ENCODE measurements at regions not wholly inside any gene's neighbourhood (a gene's known extent, or its start where the extent isn't known, plus 50 kb on each side); places are given as distances from the start of the nearest gene placed in this dataset.

DNA sequence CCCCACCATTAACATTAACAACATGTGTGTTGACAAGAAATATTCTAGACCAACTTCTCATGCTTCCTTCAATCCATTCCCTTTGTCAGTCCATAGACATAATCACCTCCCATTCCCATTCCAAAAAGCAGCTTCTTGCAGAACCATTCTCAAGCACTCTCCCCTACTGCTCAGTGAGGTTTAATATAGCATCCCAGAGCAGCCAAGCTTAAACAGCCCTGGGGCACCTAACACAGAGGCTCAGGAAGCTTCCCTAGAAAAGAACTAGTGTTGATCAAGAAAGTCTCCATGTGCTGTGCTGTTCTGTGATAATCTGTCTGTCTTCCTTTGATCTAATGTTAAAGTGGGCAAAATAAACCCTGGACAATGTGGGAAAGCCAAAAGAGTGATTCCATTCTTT lies 174.2 kb upstream of the NOCT start:
- Histone ChIP-seq H3K9me3 (ENCODE audit: low read depth) (no peaks in the 10 kb centered on the region), H3K9ac (no peak overlapping the region), H3K36me3 (ENCODE audit: low read depth) (no peaks in the 10 kb centered on the region), H3K4me3 (no peak overlapping the region), H2AFZ (no peak overlapping the region), H3K4me2 (ENCODE audit: unreplicated experiment) (no peak overlapping the region), H3K79me2 (ENCODE audit: insufficient read depth) (no peaks in the 10 kb centered on the region), H3K27me3 (replicated peaks; ENCODE audit: insufficient read depth) (peaks cover 46% of the 10 kb centered on the region), H3K9me2 (ENCODE audit: insufficient read depth) (no peaks in the 10 kb centered on the region), H3F3A (ENCODE audit: insufficient read depth) (no peaks in the 10 kb centered on the region), H4K20me1 (ENCODE audit: insufficient read depth) (no peaks in the 10 kb centered on the region), H3K4me1 (ENCODE audit: insufficient read depth) (no peaks in the 10 kb centered on the region), H3K27ac (no peak overlapping the region)
- no peak for DNase-seq
- in situ Hi-C loops (cut with MboI), result no loop called here
- TF ChIP-seq EZH2phosphoT487 (IDR thresholded peaks at IDR 0.05; ENCODE audit: insufficient read depth, low read depth), result no peak

DNA sequence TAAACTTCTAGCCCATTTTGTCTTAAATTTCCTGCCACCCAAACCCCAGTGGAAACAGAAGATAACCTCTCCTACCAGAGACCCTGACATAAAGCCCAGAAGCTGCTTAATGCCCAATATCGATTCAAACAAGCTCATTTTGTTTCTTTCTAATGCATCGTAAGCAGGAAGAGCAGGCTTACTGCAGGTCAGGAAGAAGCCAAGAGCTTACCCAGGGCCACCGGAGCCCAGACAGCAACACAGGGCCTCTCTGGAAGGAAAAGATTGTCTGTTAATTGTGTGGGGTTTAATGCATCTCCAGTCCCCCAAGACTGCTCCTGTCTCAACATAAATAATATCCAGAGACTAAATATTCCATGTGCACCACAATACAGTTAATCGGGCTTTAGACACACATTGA lies 177.3 kb upstream of the NOCT start:
- H3K9me3 ChIP-seq (ENCODE audit: low read depth), result no peaks in the 10 kb centered on the region
- WGBS, 2 experiments (ENCODE audit: low coverage in 1 of 2, low lambda C conversion rate in 2 of 2, missing lambda C conversion rate in 2 of 2), result 62 to 64% methylated on average over 4 of the region's 4 CpGs
- H3F3A ChIP-seq (ENCODE audit: insufficient read depth), result no peaks in the 10 kb centered on the region
- peaks cover 37% of the 10 kb centered on the region for H3K27me3 ChIP-seq (replicated peaks; ENCODE audit: insufficient read depth)
- no peaks in the 10 kb centered on the region for H3K9me2 ChIP-seq (ENCODE audit: insufficient read depth)
- no peaks in the 10 kb centered on the region for H4K20me1 ChIP-seq (ENCODE audit: insufficient read depth)
- H3K79me2 ChIP-seq (ENCODE audit: insufficient read depth), result no peaks in the 10 kb centered on the region
- no peak overlapping the region for H3K4me2 ChIP-seq (ENCODE audit: unreplicated experiment)
- no peak overlapping the region for H3K4me3 ChIP-seq
- no peak for DNase-seq
- H2AFZ ChIP-seq, result no peak overlapping the region
- no peak overlapping the region for H3K9ac ChIP-seq
- H3K4me1 ChIP-seq (ENCODE audit: insufficient read depth), result no peaks in the 10 kb centered on the region
- in situ Hi-C loops (cut with MboI), result no loop called here
- H3K36me3 ChIP-seq (ENCODE audit: low read depth), result no peaks in the 10 kb centered on the region
- H3K27ac ChIP-seq, result no peak overlapping the region
- TF ChIP-seq EZH2phosphoT487 (IDR thresholded peaks at IDR 0.05; ENCODE audit: insufficient read depth, low read depth) (no peak), EZH2 (IDR thresholded peaks at IDR 0.05; ENCODE audit: insufficient read depth, poor library complexity, severe bottlenecking) (no peak)

DNA sequence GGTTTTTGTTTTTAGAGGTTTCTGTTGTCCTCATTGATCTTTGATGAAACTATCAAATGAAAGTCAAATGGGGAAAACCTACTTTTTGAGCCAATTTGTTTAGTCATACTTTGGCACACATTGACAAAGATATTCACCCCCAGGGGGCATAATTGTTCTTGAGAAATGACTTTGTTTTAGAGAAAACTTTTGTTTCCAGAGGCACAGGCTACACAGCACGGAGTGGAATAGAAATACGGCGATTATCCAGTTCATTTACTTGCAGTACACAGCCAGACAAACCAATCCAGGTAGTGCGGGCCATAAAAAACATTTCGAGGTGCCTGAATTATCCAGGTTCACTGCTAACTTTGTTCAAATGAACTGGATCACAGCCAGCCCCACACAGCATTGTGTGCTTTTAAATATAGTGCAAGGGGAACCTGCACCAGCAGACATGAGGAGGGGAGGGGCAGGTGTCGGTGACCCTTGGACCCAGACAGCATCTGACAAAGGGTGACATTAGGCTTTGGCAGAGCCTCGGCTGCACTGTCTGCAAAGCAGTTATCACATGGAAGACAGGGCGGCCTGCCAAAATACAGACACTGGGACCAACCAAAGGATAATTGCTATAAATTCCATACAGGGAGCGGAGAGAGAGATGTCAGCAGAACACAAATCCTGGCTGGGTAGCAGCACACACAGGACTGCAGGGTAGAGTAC lies 179.6 kb upstream of the NOCT start:
- Histone ChIP-seq H3K9me2 (ENCODE audit: insufficient read depth) (no peaks in the 10 kb centered on the region), H2AFZ (no peak overlapping the region), H3K4me1 (ENCODE audit: insufficient read depth) (no peaks in the 10 kb centered on the region), H3K4me2 (ENCODE audit: unreplicated experiment) (no peak overlapping the region), H3K9ac (no peak overlapping the region), H3K27me3 (replicated peaks; ENCODE audit: insufficient read depth) (peaks cover 17% of the 10 kb centered on the region), H3K27ac (no peak overlapping the region), H3K4me3 (no peak overlapping the region), H4K20me1 (ENCODE audit: insufficient read depth) (no peaks in the 10 kb centered on the region), H3F3A (ENCODE audit: insufficient read depth) (no peaks in the 10 kb centered on the region), H3K79me2 (ENCODE audit: insufficient read depth) (no peaks in the 10 kb centered on the region), H3K9me3 (ENCODE audit: low read depth) (no peaks in the 10 kb centered on the region), H3K36me3 (ENCODE audit: low read depth) (no peaks in the 10 kb centered on the region)
- TF ChIP-seq EZH2phosphoT487 (IDR thresholded peaks at IDR 0.05; ENCODE audit: insufficient read depth, low read depth), result no peak
- no peak for TF ChIP-seq EZH2 (IDR thresholded peaks at IDR 0.05; ENCODE audit: insufficient read depth, poor library complexity, severe bottlenecking)
- in situ Hi-C loops (cut with MboI), result no loop called here
- peak; percentile 42 for DNase-seq
- WGBS, 2 experiments (ENCODE audit: low coverage in 1 of 2, low lambda C conversion rate in 2 of 2, missing lambda C conversion rate in 2 of 2), result 36 to 40% methylated on average over 9 of the region's 9 CpGs

DNA sequence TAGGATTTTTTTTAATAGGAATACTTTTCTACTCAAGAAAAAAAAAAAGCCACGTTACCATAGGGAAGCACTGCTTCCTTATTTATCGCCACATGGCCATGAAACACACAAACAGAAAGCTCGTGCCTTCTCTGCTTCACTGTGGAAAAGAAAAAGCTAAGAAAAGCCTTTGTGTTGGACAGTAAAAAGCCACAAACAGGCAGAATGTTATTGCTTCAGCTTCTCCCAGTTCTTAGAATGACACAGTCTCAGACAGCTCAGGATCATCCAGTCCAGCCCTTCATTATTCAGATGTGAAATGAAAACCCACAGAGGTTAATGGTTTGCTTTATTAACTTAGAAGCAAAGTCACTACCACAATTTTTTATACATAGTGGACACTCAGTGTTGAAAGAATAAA lies 181.6 kb upstream of the NOCT start:
- TF ChIP-seq EZH2phosphoT487 (IDR thresholded peaks at IDR 0.05; ENCODE audit: insufficient read depth, low read depth) (no peak), EZH2 (IDR thresholded peaks at IDR 0.05; ENCODE audit: insufficient read depth, poor library complexity, severe bottlenecking) (no peak)
- Histone ChIP-seq H3K27ac (no peak overlapping the region), H3K9me3 (ENCODE audit: low read depth) (no peaks in the 10 kb centered on the region), H3K4me1 (ENCODE audit: insufficient read depth) (no peaks in the 10 kb centered on the region), H3K9ac (no peak overlapping the region), H3K36me3 (ENCODE audit: low read depth) (no peaks in the 10 kb centered on the region), H4K20me1 (ENCODE audit: insufficient read depth) (no peaks in the 10 kb centered on the region), H3K79me2 (ENCODE audit: insufficient read depth) (no peaks in the 10 kb centered on the region), H3F3A (ENCODE audit: insufficient read depth) (no peaks in the 10 kb centered on the region), H3K4me3 (no peak overlapping the region), H2AFZ (no peak overlapping the region), H3K27me3 (replicated peaks; ENCODE audit: insufficient read depth) (peaks cover 7% of the 10 kb centered on the region; the same call in 1 of the 2 replicates), H3K9me2 (ENCODE audit: insufficient read depth) (no peaks in the 10 kb centered on the region), H3K4me2 (ENCODE audit: unreplicated experiment) (no peak overlapping the region)
- no peak for DNase-seq
- WGBS, 2 experiments (ENCODE audit: low coverage in 1 of 2, low lambda C conversion rate in 2 of 2, missing lambda C conversion rate in 2 of 2), result 46 to 65% methylated on average over 3 of the region's 3 CpGs
- in situ Hi-C loops (cut with MboI), result no loop called here

DNA sequence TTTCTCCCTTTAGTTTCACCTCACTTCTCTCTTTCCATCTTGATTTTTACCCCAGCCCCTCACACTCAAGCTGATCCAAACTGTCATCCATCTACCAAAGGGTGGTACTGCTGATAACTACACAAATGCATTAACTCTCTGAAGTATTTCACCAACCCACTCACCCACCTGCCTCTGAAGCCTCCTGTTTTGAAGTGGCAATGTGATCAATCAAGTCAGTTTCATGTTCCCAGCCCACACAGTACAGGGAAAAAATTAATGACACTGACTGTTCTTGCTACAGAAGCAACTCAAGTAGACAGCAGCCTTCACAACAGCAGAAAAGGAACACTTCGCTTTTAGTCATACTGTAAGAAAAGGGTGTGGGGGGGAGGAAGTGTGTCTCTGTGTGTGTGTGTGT lies 183.0 kb upstream of the NOCT start:
- in situ Hi-C loops (cut with MboI), result no loop called here

More for the DNA sequence above, 183.0 kb upstream of the NOCT start:
- Histone ChIP-seq H2AFZ (no peak overlapping the region), H3K27me3 (replicated peaks; ENCODE audit: insufficient read depth) (peaks cover 7% of the 10 kb centered on the region; the same call in 1 of the 2 replicates), H3K4me2 (ENCODE audit: unreplicated experiment) (no peak overlapping the region), H3K9me2 (ENCODE audit: insufficient read depth) (no peaks in the 10 kb centered on the region), H3K4me1 (ENCODE audit: insufficient read depth) (no peaks in the 10 kb centered on the region), H3F3A (ENCODE audit: insufficient read depth) (no peaks in the 10 kb centered on the region), H3K36me3 (ENCODE audit: low read depth) (no peaks in the 10 kb centered on the region), H3K9ac (no peak overlapping the region), H4K20me1 (ENCODE audit: insufficient read depth) (no peaks in the 10 kb centered on the region), H3K4me3 (no peak overlapping the region), H3K79me2 (ENCODE audit: insufficient read depth) (no peaks in the 10 kb centered on the region), H3K27ac (no peak overlapping the region), H3K9me3 (ENCODE audit: low read depth) (no peaks in the 10 kb centered on the region)
- no peak for DNase-seq
- WGBS, 2 experiments (ENCODE audit: low coverage in 1 of 2, low lambda C conversion rate in 2 of 2, missing lambda C conversion rate in 2 of 2), result 97 to 100% methylated on average over 1 of the region's 1 CpG
- TF ChIP-seq EZH2 (IDR thresholded peaks at IDR 0.05; ENCODE audit: insufficient read depth, poor library complexity, severe bottlenecking) (no peak), EZH2phosphoT487 (IDR thresholded peaks at IDR 0.05; ENCODE audit: insufficient read depth, low read depth) (no peak)

Measured in GM23248 (cell line).